GM10266 (cell line): ENCODE measurements at regions not wholly inside any gene's neighbourhood (a gene's known extent, or its start where the extent isn't known, plus 50 kb on each side); places are given as distances from the start of the nearest gene placed in this dataset.

Source experiments
- DNase-seq: peaks from one replicate; pipeline ENCODE4 v3.0.0; 2012; ENCODE audit errors: extremely low spot score
- TF ChIP-seq, protein P1 (sequence below): IDR thresholded peaks from 2 replicates; pipeline ENCODE4 v1.5.1; 2012; ENCODE audit warnings: mild to moderate bottlenecking, low read depth; ENCODE audit not compliant: control insufficient read depth, insufficient read depth; ENCODE audit errors: missing control alignments

DNA sequence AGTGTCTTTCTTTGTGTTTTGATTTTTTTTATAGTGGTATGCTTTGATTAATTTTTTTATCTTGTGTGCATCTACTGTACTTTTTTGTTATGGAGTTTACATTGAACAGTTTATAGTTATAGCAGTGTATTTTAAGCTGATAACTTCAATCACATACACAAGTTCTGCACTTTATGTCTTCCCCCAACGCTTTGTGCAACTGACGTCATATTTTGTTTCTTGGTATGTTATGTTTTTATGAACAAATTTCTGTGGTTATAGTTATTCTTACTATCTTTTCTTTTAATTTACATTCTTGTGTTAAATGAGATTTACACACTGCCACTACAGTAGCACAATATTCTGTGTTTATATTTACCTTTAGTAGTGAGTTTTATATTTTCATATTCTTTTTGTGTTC lies 197.1 kb downstream of the SNAPC1 start:
- DNase-seq, result no peak
- TF ChIP-seq, protein P1, sequence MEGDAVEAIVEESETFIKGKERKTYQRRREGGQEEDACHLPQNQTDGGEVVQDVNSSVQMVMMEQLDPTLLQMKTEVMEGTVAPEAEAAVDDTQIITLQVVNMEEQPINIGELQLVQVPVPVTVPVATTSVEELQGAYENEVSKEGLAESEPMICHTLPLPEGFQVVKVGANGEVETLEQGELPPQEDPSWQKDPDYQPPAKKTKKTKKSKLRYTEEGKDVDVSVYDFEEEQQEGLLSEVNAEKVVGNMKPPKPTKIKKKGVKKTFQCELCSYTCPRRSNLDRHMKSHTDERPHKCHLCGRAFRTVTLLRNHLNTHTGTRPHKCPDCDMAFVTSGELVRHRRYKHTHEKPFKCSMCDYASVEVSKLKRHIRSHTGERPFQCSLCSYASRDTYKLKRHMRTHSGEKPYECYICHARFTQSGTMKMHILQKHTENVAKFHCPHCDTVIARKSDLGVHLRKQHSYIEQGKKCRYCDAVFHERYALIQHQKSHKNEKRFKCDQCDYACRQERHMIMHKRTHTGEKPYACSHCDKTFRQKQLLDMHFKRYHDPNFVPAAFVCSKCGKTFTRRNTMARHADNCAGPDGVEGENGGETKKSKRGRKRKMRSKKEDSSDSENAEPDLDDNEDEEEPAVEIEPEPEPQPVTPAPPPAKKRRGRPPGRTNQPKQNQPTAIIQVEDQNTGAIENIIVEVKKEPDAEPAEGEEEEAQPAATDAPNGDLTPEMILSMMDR, result no peak

DNA sequence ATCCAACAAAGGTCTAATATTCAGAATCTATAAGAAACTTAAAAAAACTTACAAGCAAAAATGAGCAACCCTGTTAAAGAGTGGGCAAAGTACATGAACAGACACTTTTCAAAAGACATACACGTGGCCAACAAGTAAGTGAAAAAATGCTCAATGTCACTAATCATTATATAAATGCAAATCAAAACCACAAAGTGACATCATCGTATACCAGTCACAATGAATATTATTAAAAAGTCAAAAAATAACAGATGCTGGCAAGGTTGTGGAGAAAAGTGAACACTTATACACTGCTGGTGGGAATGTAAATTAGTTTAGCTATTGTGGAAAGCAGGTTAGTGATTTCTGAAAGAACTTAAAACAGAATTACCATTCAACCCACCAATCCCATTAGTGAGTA lies 199.1 kb downstream of the SNAPC1 start:
- DNase-seq, result no peak
- TF ChIP-seq, protein P1, result no peak

DNA sequence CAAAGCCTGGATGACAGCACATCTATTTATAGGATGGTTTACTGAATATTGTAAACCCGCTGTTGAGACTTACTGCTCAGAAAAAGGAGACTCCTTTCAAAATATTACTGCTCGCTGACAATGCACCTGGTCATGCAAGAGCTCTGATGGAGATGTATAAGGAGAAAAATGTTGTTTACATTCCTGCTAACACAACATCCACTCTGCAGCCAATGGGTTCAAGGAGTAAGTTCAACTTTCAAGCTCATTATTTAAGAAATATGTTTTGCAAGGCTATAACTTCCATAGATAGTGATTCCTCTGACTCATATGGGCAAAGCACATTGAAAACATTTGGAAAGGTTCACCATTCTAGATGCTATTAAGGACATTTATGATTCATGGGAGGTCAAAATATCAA lies 201.7 kb downstream of the SNAPC1 start:
- no peak for DNase-seq
- TF ChIP-seq, protein P1, result no peak

DNA sequence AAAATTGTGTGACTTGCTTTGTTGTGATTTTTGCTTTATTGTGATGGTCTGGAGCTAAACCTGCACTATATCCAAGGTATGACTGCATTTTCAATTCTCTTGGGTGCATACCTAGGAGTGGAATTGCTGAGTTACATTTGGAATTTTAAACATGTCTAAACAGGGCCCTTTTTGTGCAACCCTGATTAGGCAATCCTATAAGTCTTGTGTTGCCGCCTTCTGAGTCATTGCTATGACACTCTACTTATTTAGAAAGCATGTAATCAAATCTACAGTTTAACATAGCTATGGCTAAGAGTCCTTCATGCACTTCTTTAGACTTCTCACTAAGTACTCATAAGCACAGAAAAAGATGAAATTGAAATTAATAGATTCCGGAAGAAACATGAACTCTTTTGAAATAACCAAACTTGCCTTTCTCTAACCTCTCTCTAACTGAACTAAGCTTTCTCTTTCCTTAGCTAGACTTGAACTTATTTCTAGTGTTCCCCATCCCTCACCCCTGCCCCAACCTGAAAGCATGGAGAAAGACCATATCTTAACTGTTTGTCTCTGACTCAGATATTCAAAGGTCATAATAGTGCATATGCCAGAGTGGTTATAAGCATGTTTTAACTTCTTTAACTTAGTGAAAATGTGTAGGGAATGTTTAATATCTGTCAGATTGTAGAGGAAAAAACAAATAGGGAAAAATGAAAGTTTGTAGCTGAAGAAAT lies 203.0 kb downstream of the SNAPC1 start:
- TF ChIP-seq, protein P1, result no peak
- no peak for DNase-seq

DNA sequence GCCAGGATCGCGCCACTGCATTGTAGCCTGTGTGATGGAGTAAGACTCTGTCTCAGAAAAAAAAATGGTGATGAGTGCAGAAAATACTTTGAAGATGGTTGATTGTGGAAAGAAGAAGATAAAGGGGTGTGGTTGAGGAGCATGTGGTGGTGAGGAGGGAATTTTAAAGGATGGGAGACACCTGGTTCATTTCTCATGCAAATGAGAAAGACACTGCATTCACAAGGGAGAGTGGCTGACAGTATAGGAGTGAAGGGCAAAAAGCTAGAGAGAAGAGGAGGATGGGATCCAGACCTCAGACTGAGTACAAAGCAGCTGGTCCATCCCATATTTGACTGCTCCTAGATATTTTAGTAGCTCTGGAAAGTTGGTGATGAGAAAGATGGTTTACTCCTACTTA lies 206.0 kb downstream of the SNAPC1 start:
- DNase-seq, result no peak

DNA sequence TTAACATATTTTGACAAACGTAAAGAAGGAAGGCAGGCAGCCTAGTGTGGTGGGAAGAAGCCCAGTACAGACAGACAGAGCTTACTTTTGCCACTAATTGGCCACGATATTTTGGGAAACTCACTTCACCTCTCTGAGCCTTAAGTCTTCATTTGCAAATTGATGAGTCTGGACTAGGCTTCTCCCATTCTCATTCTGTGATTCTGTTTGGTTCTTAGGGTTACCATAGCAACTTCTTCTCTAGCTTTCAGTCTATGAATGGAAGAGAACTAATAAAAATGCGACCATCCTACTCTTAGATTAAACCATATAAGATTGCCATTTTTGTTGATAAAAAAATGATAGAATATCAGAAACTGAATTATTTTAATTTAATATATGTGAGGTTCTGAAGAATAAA lies 210.5 kb downstream of the SNAPC1 start:
- no peak for DNase-seq
- TF ChIP-seq, protein P1, result no peak

More for the DNA sequence above, 206.0 kb downstream of the SNAPC1 start:
- TF ChIP-seq, protein P1, result no peak

DNA sequence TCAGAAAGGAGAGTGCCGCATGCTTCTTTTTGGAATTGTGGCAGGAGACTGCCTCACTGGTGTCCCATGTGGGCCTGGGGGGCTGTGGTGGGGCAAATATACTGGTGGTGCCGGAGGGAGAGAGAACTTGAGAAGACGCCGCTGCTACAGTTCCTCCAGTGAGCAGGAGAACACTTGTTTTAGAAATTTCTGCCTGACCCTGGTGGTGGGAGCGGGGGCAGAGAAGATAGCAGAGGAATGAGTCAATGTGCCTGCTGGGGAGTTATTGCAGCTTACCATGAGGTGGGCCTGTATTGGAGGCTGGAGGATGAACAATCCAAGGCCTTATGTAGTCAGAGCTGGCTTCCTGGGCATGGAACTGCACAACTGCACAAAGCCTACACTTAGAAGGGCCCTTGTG lies 211.8 kb downstream of the SNAPC1 start:
- no peak for DNase-seq
- TF ChIP-seq, protein P1, result no peak
